GM23338 (cell line): ENCODE measurements at regions not wholly inside any gene's neighbourhood (a gene's known extent, or its start where the extent isn't known, plus 50 kb on each side); places are given as distances from the start of the nearest gene placed in this dataset.

ENCODE experiments used
- ATAC-seq: fragments of 200-7000 bp; cut with Tn5 transposase; 3 replicates; pipeline ENCODE4 v1.9.1; 2020
- DNase-seq: peaks from one replicate; pipeline ENCODE4 v3.0.0-alpha.2; 2015; ENCODE audit warnings: low spot score
- H2AFZ ChIP-seq: fragments of 200-600 bp; sonication (generic); 2 replicates; pipeline ENCODE4 v1.8.0; 2016; ENCODE audit warnings: antibody characterized with exemption, mild to moderate bottlenecking, moderate library complexity
- H3F3A ChIP-seq: fragments of 200-600 bp; sonication (generic); replicated peaks from 2 replicates; pipeline ENCODE4 v1.8.0; 2017; ENCODE audit warnings: antibody characterized with exemption, mixed run types, low read depth
- H3K27ac ChIP-seq: fragments of 200-600 bp; sonication (generic); 2 replicates; pipeline ENCODE4 v1.6.1; 2016; ENCODE audit warnings: low read depth
- H3K27me3 ChIP-seq: fragments of 200-600 bp; sonication (generic); 2 replicates; pipeline ENCODE4 v1.8.0; 2016; ENCODE audit warnings: mild to moderate bottlenecking, mixed run types, moderate library complexity; ENCODE audit not compliant: insufficient read depth
- H3K36me3 ChIP-seq: fragments of 200-600 bp; sonication (generic); 2 replicates; pipeline ENCODE4 v1.8.0; 2016; ENCODE audit warnings: mild to moderate bottlenecking; ENCODE audit not compliant: insufficient read depth
- H3K4me1 ChIP-seq: fragments of 200-600 bp; sonication (generic); 2 replicates; pipeline ENCODE4 v1.8.0; 2016; ENCODE audit warnings: mild to moderate bottlenecking, moderate library complexity; ENCODE audit not compliant: insufficient read depth
- H3K4me2 ChIP-seq: fragments of 200-600 bp; sonication (generic); 2 replicates; pipeline ENCODE4 v1.7.1; 2017; ENCODE audit warnings: mixed run types
- H3K4me3 ChIP-seq: fragments of 200-600 bp; sonication (generic); 2 replicates; pipeline ENCODE4 v1.6.1; 2016; ENCODE audit warnings: mixed run types
- H3K79me2 ChIP-seq: fragments of 200-600 bp; sonication (generic); replicated peaks from 2 replicates; pipeline ENCODE4 v1.8.0; 2017; ENCODE audit warnings: mild to moderate bottlenecking; ENCODE audit not compliant: insufficient read depth
- H3K9me2 ChIP-seq: fragments of 200-600 bp; sonication (generic); 2 replicates; pipeline ENCODE4 v1.8.0; 2017; ENCODE audit not compliant: insufficient read depth
- H4K20me1 ChIP-seq: fragments of 200-600 bp; sonication (generic); replicated peaks from 2 replicates; pipeline ENCODE4 v1.8.0; 2017; ENCODE audit warnings: mild to moderate bottlenecking; ENCODE audit not compliant: insufficient read depth
- H3K27ac Mint-ChIP-seq: 2 replicates; pipeline ENCODE4 v1.8.0; 2020; ENCODE audit warnings: inconsistent platforms, mild to moderate bottlenecking, moderate library complexity, mixed read lengths
- H3K27me3 Mint-ChIP-seq: 3 replicates; pipeline ENCODE4 v1.8.0; 2022; ENCODE audit warnings: low read depth, mild to moderate bottlenecking, moderate library complexity, mixed read lengths, inconsistent platforms; ENCODE audit not compliant: insufficient read depth, poor library complexity
- H3K36me3 Mint-ChIP-seq: 3 replicates; pipeline ENCODE4 v1.8.0; 2021; ENCODE audit warnings: low read depth, mild to moderate bottlenecking, inconsistent platforms, moderate library complexity, mixed read lengths
- H3K4me1 Mint-ChIP-seq: 3 replicates; pipeline ENCODE4 v1.8.0; 2020; ENCODE audit warnings: mild to moderate bottlenecking, inconsistent platforms, mixed read lengths
- H3K4me3 Mint-ChIP-seq: 3 replicates; pipeline ENCODE4 v1.8.0; 2021; ENCODE audit warnings: moderate library complexity, mild to moderate bottlenecking, inconsistent platforms, mixed read lengths
- H3K9me3 Mint-ChIP-seq: 3 replicates; pipeline ENCODE4 v1.8.0; 2020; ENCODE audit warnings: moderate library complexity, mild to moderate bottlenecking, inconsistent platforms, mixed read lengths
- CREB1 ChIP-seq: fragments of 250-450 bp; sonication (Bioruptor Pico); IDR thresholded peaks from 2 replicates; pipeline ENCODE4 v1.5.0; 2020; ENCODE audit warnings: low read depth, mild to moderate bottlenecking, moderate library complexity
- CTCF ChIP-seq, 2 experiments: fragments of 200-600 bp in 1 of 2; sonication (generic) in 1 of 2; conservative IDR thresholded peaks; 2 replicates each; pipeline versions ENCODE4 v1.5.1 to v1.6.1; 2016 to 2017; ENCODE audit warnings: antibody characterized with exemption in 2 of 2, low read depth in 2 of 2, mild to moderate bottlenecking in 2 of 2, moderate library complexity in 1 of 2
- EZH2 ChIP-seq: fragments of 200-600 bp; sonication (generic); IDR thresholded peaks from one replicate; pipeline ENCODE4 v1.8.0; 2017; ENCODE audit warnings: antibody characterized with exemption, mild to moderate bottlenecking, low read depth; ENCODE audit not compliant: unreplicated experiment
- EZH2phosphoT487 ChIP-seq: fragments of 200-600 bp; sonication (generic); IDR thresholded peaks from one replicate; pipeline ENCODE4 v1.8.1; 2018; ENCODE audit warnings: antibody characterized with exemption; ENCODE audit not compliant: unreplicated experiment
- JUNB ChIP-seq: IDR thresholded peaks from one replicate; pipeline ENCODE4 v1.6.1; 2016; ENCODE audit warnings: antibody characterized with exemption; ENCODE audit not compliant: unreplicated experiment
- NANOG ChIP-seq: IDR thresholded peaks from 2 replicates; pipeline ENCODE4 v1.6.1; 2016; ENCODE audit warnings: antibody characterized with exemption, borderline replicate concordance
- TF ChIP-seq, protein P1 (sequence below): fragments of 250-450 bp; sonication (Bioruptor Pico); IDR thresholded peaks from 2 replicates; pipeline ENCODE4 v1.5.0; 2020; ENCODE audit warnings: mild to moderate bottlenecking, moderate library complexity
- TF ChIP-seq, protein P2 (sequence below): IDR thresholded peaks from 2 replicates; pipeline ENCODE4 v1.6.1; 2016; ENCODE audit warnings: antibody characterized with exemption

GRCh38 chr5:167877114-167877722 lies 414.2 kb upstream of the WWC1 start (continued):
- no peak for TF ChIP-seq CTCF (conservative IDR thresholded peaks at IDR 0.05; ENCODE audit: low read depth in 2 of 2)

DNA sequence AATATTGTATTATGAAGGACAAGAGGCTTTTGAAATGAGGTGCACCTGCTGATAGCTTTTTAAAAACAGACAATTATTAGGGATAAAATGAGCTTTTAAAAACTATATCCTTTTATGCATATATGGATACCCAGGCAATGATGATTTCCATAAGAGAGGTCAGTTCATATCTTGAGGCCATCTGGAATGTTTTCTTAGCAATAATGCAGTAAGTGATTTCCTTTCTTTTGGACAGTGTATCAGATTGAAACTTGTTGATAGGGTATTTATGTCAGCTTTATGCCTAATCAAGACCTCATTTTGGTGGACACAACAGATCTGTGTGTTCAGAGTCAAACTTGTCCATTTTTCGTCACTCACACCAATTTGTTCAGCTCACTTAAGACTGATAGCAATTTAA lies 413.5 kb upstream of the WWC1 start:
- H3K36me3 Mint-ChIP-seq, result peaks cover 2% of the 10 kb centered on the region; the same call in 2 of the 3 replicates
- no peak for ATAC-seq
- H3K4me1 Mint-ChIP-seq, result no peaks in the 10 kb centered on the region

DNA sequence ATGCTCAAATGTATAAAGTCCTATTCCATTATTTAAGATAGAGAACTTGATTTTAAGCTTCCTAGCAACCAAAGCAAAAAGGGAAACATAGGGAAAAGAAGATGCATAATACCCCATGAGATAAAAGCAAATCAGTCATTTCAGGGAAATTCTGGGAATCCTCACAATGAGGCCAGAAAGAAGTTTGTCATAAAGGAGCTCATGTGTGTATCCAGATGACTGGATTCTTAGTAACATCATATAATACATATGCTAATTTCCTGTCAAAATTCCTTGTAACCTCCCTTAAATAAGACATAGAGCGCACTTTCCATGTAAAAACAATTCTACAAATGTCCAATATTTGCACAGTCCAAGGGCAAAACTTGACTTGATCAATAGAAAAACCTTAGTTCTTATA lies 411.0 kb upstream of the WWC1 start:
- no peak for ATAC-seq
- H3K79me2 ChIP-seq, result no peaks in the 10 kb centered on the region
- no peak for TF ChIP-seq EZH2phosphoT487
- no peak for TF ChIP-seq CREB1 (CRISPR knock-in tag)
- TF ChIP-seq JUNB, result no peak
- no peak for TF ChIP-seq CTCF (conservative IDR thresholded peaks at IDR 0.05; ENCODE audit: low read depth in 2 of 2)
- TF ChIP-seq, protein P1, sequence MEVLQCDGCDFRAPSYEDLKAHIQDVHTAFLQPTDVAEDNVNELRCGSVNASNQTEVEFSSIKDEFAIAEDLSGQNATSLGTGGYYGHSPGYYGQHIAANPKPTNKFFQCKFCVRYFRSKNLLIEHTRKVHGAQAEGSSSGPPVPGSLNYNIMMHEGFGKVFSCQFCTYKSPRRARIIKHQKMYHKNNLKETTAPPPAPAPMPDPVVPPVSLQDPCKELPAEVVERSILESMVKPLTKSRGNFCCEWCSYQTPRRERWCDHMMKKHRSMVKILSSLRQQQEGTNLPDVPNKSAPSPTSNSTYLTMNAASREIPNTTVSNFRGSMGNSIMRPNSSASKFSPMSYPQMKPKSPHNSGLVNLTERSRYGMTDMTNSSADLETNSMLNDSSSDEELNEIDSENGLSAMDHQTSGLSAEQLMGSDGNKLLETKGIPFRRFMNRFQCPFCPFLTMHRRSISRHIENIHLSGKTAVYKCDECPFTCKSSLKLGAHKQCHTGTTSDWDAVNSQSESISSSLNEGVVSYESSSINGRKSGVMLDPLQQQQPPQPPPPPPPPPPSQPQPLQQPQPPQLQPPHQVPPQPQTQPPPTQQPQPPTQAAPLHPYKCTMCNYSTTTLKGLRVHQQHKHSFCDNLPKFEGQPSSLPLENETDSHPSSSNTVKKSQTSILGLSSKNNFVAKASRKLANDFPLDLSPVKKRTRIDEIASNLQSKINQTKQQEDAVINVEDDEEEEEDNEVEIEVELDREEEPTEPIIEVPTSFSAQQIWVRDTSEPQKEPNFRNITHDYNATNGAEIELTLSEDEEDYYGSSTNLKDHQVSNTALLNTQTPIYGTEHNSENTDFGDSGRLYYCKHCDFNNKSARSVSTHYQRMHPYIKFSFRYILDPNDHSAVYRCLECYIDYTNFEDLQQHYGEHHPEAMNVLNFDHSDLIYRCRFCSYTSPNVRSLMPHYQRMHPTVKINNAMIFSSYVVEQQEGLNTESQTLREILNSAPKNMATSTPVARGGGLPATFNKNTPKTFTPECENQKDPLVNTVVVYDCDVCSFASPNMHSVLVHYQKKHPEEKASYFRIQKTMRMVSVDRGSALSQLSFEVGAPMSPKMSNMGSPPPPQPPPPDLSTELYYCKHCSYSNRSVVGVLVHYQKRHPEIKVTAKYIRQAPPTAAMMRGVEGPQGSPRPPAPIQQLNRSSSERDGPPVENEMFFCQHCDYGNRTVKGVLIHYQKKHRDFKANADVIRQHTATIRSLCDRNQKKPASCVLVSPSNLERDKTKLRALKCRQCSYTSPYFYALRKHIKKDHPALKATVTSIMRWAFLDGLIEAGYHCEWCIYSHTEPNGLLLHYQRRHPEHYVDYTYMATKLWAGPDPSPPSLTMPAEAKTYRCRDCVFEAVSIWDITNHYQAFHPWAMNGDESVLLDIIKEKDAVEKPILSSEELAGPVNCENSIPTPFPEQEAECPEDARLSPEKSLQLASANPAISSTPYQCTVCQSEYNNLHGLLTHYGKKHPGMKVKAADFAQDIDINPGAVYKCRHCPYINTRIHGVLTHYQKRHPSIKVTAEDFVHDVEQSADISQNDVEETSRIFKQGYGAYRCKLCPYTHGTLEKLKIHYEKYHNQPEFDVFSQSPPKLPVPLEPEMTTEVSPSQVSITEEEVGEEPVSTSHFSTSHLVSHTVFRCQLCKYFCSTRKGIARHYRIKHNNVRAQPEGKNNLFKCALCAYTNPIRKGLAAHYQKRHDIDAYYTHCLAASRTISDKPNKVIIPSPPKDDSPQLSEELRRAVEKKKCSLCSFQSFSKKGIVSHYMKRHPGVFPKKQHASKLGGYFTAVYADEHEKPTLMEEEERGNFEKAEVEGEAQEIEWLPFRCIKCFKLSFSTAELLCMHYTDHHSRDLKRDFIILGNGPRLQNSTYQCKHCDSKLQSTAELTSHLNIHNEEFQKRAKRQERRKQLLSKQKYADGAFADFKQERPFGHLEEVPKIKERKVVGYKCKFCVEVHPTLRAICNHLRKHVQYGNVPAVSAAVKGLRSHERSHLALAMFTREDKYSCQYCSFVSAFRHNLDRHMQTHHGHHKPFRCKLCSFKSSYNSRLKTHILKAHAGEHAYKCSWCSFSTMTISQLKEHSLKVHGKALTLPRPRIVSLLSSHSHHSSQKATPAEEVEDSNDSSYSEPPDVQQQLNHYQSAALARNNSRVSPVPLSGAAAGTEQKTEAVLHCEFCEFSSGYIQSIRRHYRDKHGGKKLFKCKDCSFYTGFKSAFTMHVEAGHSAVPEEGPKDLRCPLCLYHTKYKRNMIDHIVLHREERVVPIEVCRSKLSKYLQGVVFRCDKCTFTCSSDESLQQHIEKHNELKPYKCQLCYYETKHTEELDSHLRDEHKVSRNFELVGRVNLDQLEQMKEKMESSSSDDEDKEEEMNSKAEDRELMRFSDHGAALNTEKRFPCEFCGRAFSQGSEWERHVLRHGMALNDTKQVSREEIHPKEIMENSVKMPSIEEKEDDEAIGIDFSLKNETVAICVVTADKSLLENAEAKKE (CRISPR knock-in tag), result no peak

More for the DNA sequence above, 413.5 kb upstream of the WWC1 start:
- no peaks in the 10 kb centered on the region for H3K27me3 ChIP-seq
- no peak overlapping the region for H3K27ac ChIP-seq
- DNase-seq, result no peak
- Mint-ChIP-seq H3K27ac (no peak overlapping the region), H3K4me3 (no peak overlapping the region), H3K9me3 (no peaks in the 10 kb centered on the region), H3K27me3 (no peaks in the 10 kb centered on the region)
- no peak overlapping the region for H3K4me2 ChIP-seq
- H3F3A ChIP-seq, result no peaks in the 10 kb centered on the region
- H4K20me1 ChIP-seq, result no peaks in the 10 kb centered on the region
- no peak for TF ChIP-seq EZH2phosphoT487
- no peak for TF ChIP-seq CREB1 (CRISPR knock-in tag)
- no peak for TF ChIP-seq NANOG
- TF ChIP-seq EZH2, result no peak
- TF ChIP-seq, protein P2, sequence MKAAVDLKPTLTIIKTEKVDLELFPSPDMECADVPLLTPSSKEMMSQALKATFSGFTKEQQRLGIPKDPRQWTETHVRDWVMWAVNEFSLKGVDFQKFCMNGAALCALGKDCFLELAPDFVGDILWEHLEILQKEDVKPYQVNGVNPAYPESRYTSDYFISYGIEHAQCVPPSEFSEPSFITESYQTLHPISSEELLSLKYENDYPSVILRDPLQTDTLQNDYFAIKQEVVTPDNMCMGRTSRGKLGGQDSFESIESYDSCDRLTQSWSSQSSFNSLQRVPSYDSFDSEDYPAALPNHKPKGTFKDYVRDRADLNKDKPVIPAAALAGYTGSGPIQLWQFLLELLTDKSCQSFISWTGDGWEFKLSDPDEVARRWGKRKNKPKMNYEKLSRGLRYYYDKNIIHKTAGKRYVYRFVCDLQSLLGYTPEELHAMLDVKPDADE, result no peak
- no peaks in the 10 kb centered on the region for H3K4me1 ChIP-seq
- no peaks in the 10 kb centered on the region for H3K36me3 ChIP-seq
- H3K9me2 ChIP-seq, result peaks cover 15% of the 10 kb centered on the region; the same call in 1 of the 2 replicates
- no peaks in the 10 kb centered on the region for H3K79me2 ChIP-seq
- no peak overlapping the region for H2AFZ ChIP-seq
- H3K4me3 ChIP-seq, result no peak overlapping the region

More for the DNA sequence above, 411.0 kb upstream of the WWC1 start:
- no peaks in the 10 kb centered on the region for H3K27me3 ChIP-seq
- H3K9me3 Mint-ChIP-seq, result no peaks in the 10 kb centered on the region
- H3K36me3 Mint-ChIP-seq, result no peaks in the 10 kb centered on the region; the same call in 2 of the 3 replicates
- no peak overlapping the region for H3K4me3 ChIP-seq
- H3K27me3 Mint-ChIP-seq, result no peaks in the 10 kb centered on the region
- H3K27ac Mint-ChIP-seq, result no peak overlapping the region
- H2AFZ ChIP-seq, result no peak overlapping the region
- H3K4me1 Mint-ChIP-seq, result no peaks in the 10 kb centered on the region
- no peak overlapping the region for H3K27ac ChIP-seq
- no peak for DNase-seq
- H3K4me2 ChIP-seq, result no peak overlapping the region
- H3K4me3 Mint-ChIP-seq, result no peak overlapping the region
- no peaks in the 10 kb centered on the region for H4K20me1 ChIP-seq
- no peaks in the 10 kb centered on the region for H3F3A ChIP-seq
- H3K36me3 ChIP-seq, result no peaks in the 10 kb centered on the region
- H3K4me1 ChIP-seq, result no peaks in the 10 kb centered on the region
- H3K9me2 ChIP-seq, result peaks cover 7% of the 10 kb centered on the region; the same call in 1 of the 2 replicates
